Esophagus squamous epithelium (tissue), 4 donors: ENCODE measurements at regions not wholly inside any gene's neighbourhood (a gene's known extent, or its start where the extent isn't known, plus 50 kb on each side); places are given as distances from the start of the nearest gene placed in this dataset.

ENCODE experiments used
- CTCF ChIP-seq, 6 experiments: fragments of 450-650 bp in 4 of 6; fragments of 200-600 bp in 2 of 6; sonication (generic) in 2 of 6; IDR thresholded peaks; one replicate each; pipeline ENCODE4 v1.5.1; 2016 to 2019; ENCODE audit warnings: antibody characterized with exemption in 6 of 6, mild to moderate bottlenecking in 4 of 6, moderate library complexity in 4 of 6
- POLR2A ChIP-seq, 4 donors: fragments of 450-650 bp; IDR thresholded peaks; one replicate each; pipeline ENCODE4 v1.6.1; 2017; ENCODE audit warnings: antibody characterized with exemption in 4 of 4, mild to moderate bottlenecking in 4 of 4, moderate library complexity in 3 of 4

GRCh38 chr3:143914257-143914656 lies 57.4 kb upstream of the DIPK2A start:
- TF ChIP-seq POLR2A (IDR thresholded peaks at IDR 0.05): no peak
- TF ChIP-seq CTCF (IDR thresholded peaks at IDR 0.05): no peak
